ENCODE measurements at regions not wholly inside any gene's neighbourhood (a gene's known extent, or its start where the extent isn't known, plus 50 kb on each side); places are given as distances from the start of the nearest gene placed in this dataset.

- H3K36me3 Mint-ChIP-seq, result no peaks in the 10 kb centered on the region
- H3K4me1 Mint-ChIP-seq, result no peaks in the 10 kb centered on the region
- no peaks in the 10 kb centered on the region for H3K27me3 Mint-ChIP-seq
- H3K4me3 Mint-ChIP-seq, result no peak overlapping the region
- no peaks in the 10 kb centered on the region for H3K9me3 Mint-ChIP-seq
- H3K27ac Mint-ChIP-seq, result no peak overlapping the region
Measured at GRCh38 chr13:91085127-91085526, 262.4 kb upstream of the MIR17HG start.

- Mint-ChIP-seq H3K36me3 (no peaks in the 10 kb centered on the region), H3K4me1 (no peaks in the 10 kb centered on the region), H3K4me3 (no peak overlapping the region), H3K27ac (no peak overlapping the region), H3K27me3 (no peaks in the 10 kb centered on the region), H3K9me3 (no peaks in the 10 kb centered on the region)
Measured at GRCh38 chr13:91086936-91087716, 260.4 kb upstream of the MIR17HG start.

- Mint-ChIP-seq H3K27ac (no peak overlapping the region), H3K4me3 (no peak overlapping the region), H3K9me3 (no peaks in the 10 kb centered on the region), H3K4me1 (no peaks in the 10 kb centered on the region), H3K36me3 (no peaks in the 10 kb centered on the region), H3K27me3 (no peaks in the 10 kb centered on the region)
Measured at GRCh38 chr13:91097269-91097668, 250.2 kb upstream of the MIR17HG start.

GRCh38 chr13:91099877-91100276 lies 247.6 kb upstream of the MIR17HG start:
- Mint-ChIP-seq H3K27ac (no peak overlapping the region), H3K27me3 (peaks cover 3% of the 10 kb centered on the region), H3K4me3 (no peak overlapping the region), H3K36me3 (no peaks in the 10 kb centered on the region), H3K4me1 (no peaks in the 10 kb centered on the region), H3K9me3 (no peaks in the 10 kb centered on the region)

GRCh38 chr13:91100944-91101343 lies 246.5 kb upstream of the MIR17HG start:
- no peaks in the 10 kb centered on the region for H3K4me1 Mint-ChIP-seq
- no peak overlapping the region for H3K27ac Mint-ChIP-seq
- H3K27me3 Mint-ChIP-seq, result peaks cover 3% of the 10 kb centered on the region

GRCh38 chr13:91101381-91101780 lies 246.1 kb upstream of the MIR17HG start:
- no peaks in the 10 kb centered on the region for H3K9me3 Mint-ChIP-seq
- H3K27me3 Mint-ChIP-seq, result peaks cover 3% of the 10 kb centered on the region
- H3K36me3 Mint-ChIP-seq, result no peaks in the 10 kb centered on the region
- H3K27ac Mint-ChIP-seq, result no peak overlapping the region
- no peak overlapping the region for H3K4me3 Mint-ChIP-seq
- no peaks in the 10 kb centered on the region for H3K4me1 Mint-ChIP-seq

More at GRCh38 chr13:91100944-91101343, 246.5 kb upstream of the MIR17HG start:
- H3K9me3 Mint-ChIP-seq, result no peaks in the 10 kb centered on the region
- H3K36me3 Mint-ChIP-seq, result no peaks in the 10 kb centered on the region
- no peak overlapping the region for H3K4me3 Mint-ChIP-seq

GRCh38 chr13:91105270-91105669 lies 242.2 kb upstream of the MIR17HG start:
- Mint-ChIP-seq H3K4me1 (no peaks in the 10 kb centered on the region), H3K27me3 (peaks cover 3% of the 10 kb centered on the region), H3K4me3 (no peak overlapping the region), H3K27ac (no peak overlapping the region), H3K36me3 (no peaks in the 10 kb centered on the region), H3K9me3 (no peaks in the 10 kb centered on the region)

GRCh38 chr13:91106565-91106964 lies 240.9 kb upstream of the MIR17HG start:
- H3K27ac Mint-ChIP-seq, result no peak overlapping the region
- H3K4me1 Mint-ChIP-seq, result no peaks in the 10 kb centered on the region
- H3K4me3 Mint-ChIP-seq, result no peak overlapping the region
- H3K36me3 Mint-ChIP-seq, result no peaks in the 10 kb centered on the region
- peaks cover 3% of the 10 kb centered on the region for H3K27me3 Mint-ChIP-seq
- H3K9me3 Mint-ChIP-seq, result no peaks in the 10 kb centered on the region

GRCh38 chr13:91108315-91108714 lies 239.2 kb upstream of the MIR17HG start:
- Mint-ChIP-seq H3K9me3 (no peaks in the 10 kb centered on the region), H3K4me1 (no peaks in the 10 kb centered on the region), H3K27me3 (peaks cover 2% of the 10 kb centered on the region), H3K27ac (no peak overlapping the region), H3K36me3 (no peaks in the 10 kb centered on the region), H3K4me3 (no peak overlapping the region)

- Mint-ChIP-seq H3K27ac (no peak overlapping the region), H3K36me3 (no peaks in the 10 kb centered on the region), H3K9me3 (peaks cover 6% of the 10 kb centered on the region), H3K4me1 (no peaks in the 10 kb centered on the region), H3K4me3 (no peak overlapping the region), H3K27me3 (peaks cover 3% of the 10 kb centered on the region)
Measured at GRCh38 chr13:91111476-91112200, 235.8 kb upstream of the MIR17HG start.

GRCh38 chr13:91112201-91112923 lies 235.1 kb upstream of the MIR17HG start:
- Mint-ChIP-seq H3K36me3 (no peaks in the 10 kb centered on the region), H3K9me3 (peaks cover 6% of the 10 kb centered on the region), H3K4me3 (no peak overlapping the region), H3K27me3 (peaks cover 3% of the 10 kb centered on the region), H3K27ac (no peak overlapping the region), H3K4me1 (no peaks in the 10 kb centered on the region)

- peaks cover 3% of the 10 kb centered on the region for H3K27me3 Mint-ChIP-seq
Measured at GRCh38 chr13:91112924-91113277, 234.6 kb upstream of the MIR17HG start.

GRCh38 chr13:91115776-91116175 lies 231.7 kb upstream of the MIR17HG start:
- no peak overlapping the region for H3K4me3 Mint-ChIP-seq
- no peaks in the 10 kb centered on the region for H3K4me1 Mint-ChIP-seq
- no peaks in the 10 kb centered on the region for H3K36me3 Mint-ChIP-seq
- no peak overlapping the region for H3K27ac Mint-ChIP-seq
- peaks cover 5% of the 10 kb centered on the region for H3K27me3 Mint-ChIP-seq
- peaks cover 6% of the 10 kb centered on the region for H3K9me3 Mint-ChIP-seq

More at GRCh38 chr13:91112924-91113277, 234.6 kb upstream of the MIR17HG start:
- Mint-ChIP-seq H3K4me3 (no peak overlapping the region), H3K9me3 (peaks cover 6% of the 10 kb centered on the region), H3K36me3 (no peaks in the 10 kb centered on the region), H3K4me1 (no peaks in the 10 kb centered on the region), H3K27ac (no peak overlapping the region)

GRCh38 chr13:91117351-91117750 lies 230.1 kb upstream of the MIR17HG start:
- Mint-ChIP-seq H3K27me3 (peaks cover 3% of the 10 kb centered on the region), H3K4me3 (no peak overlapping the region), H3K36me3 (no peaks in the 10 kb centered on the region), H3K4me1 (no peaks in the 10 kb centered on the region), H3K27ac (no peak overlapping the region), H3K9me3 (peaks cover 6% of the 10 kb centered on the region)

GRCh38 chr13:91119643-91120042 lies 227.8 kb upstream of the MIR17HG start:
- Mint-ChIP-seq H3K27ac (no peak overlapping the region), H3K4me3 (no peak overlapping the region), H3K9me3 (peaks cover 6% of the 10 kb centered on the region), H3K36me3 (no peaks in the 10 kb centered on the region), H3K27me3 (peaks cover 3% of the 10 kb centered on the region), H3K4me1 (no peaks in the 10 kb centered on the region)

- Mint-ChIP-seq H3K9me3 (no peaks in the 10 kb centered on the region), H3K27me3 (peaks cover 3% of the 10 kb centered on the region), H3K36me3 (no peaks in the 10 kb centered on the region), H3K27ac (no peak overlapping the region), H3K4me3 (no peak overlapping the region), H3K4me1 (no peaks in the 10 kb centered on the region)
Measured at GRCh38 chr13:91122766-91123165, 224.7 kb upstream of the MIR17HG start.

Measured in activated naive CD4-positive, alpha-beta T cell treated with anti-CD3 and anti-CD28 coated beads, Interleukin-2, amount 50 U/mL, for 24 hours (primary cell).